ENCODE measurements at regions not wholly inside any gene's neighbourhood (a gene's known extent, or its start where the extent isn't known, plus 50 kb on each side); places are given as distances from the start of the nearest gene placed in this dataset.

DNA sequence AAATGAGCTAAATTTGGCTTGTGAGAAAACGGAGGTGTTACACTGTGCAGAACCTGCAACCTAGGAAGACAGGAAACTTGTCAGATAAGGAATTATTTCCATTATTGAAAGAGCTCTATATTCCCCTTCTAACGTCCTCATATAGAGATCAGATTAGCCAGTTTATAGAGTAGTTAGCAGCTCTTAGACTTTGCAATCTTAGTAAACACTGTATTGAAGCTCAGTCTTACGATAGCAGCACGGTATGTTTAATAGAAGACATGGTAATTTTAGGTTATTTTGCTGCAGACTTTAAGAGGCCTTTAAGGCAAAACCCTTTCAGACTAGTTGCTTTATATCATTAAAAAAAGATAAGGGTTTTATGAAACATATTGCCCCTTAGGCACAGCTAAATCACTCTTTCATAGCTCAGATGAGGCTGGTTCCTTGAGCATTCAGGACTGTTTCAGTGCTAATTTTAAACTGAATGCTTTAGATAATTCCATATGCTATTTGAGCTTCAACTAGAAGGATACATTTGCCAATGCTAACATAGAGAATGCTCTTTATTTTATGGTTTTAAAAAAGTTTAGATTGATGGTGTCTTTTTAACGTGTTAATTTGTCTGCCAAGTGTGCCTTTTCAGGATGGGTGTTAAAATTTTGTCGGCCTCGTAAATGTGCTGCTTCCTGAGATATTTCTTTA is 234.3 kb downstream of the PYDC2 start:
- WGBS, 4 donors: 69 to 81% (median 74%) methylated on average over 7 of the region's 7 CpGs
- no peaks in the 10 kb centered on the region for H3K9me3 ChIP-seq (replicated peaks in 1 of 3)
- intact Hi-C loops (cut with DNase I): no loop called here
- no peak overlapping the region for H3K27ac ChIP-seq
- no peaks in the 10 kb centered on the region for H3K4me1 ChIP-seq (replicated peaks in 1 of 2)
- H3K36me3 ChIP-seq (replicated peaks in 1 of 2): no peaks in the 10 kb centered on the region
- DNase-seq: no peak
- no peak overlapping the region for H3K4me3 ChIP-seq
- TF ChIP-seq POLR2A (IDR thresholded peaks at IDR 0.05): no peak
- TF ChIP-seq, protein P1, sequence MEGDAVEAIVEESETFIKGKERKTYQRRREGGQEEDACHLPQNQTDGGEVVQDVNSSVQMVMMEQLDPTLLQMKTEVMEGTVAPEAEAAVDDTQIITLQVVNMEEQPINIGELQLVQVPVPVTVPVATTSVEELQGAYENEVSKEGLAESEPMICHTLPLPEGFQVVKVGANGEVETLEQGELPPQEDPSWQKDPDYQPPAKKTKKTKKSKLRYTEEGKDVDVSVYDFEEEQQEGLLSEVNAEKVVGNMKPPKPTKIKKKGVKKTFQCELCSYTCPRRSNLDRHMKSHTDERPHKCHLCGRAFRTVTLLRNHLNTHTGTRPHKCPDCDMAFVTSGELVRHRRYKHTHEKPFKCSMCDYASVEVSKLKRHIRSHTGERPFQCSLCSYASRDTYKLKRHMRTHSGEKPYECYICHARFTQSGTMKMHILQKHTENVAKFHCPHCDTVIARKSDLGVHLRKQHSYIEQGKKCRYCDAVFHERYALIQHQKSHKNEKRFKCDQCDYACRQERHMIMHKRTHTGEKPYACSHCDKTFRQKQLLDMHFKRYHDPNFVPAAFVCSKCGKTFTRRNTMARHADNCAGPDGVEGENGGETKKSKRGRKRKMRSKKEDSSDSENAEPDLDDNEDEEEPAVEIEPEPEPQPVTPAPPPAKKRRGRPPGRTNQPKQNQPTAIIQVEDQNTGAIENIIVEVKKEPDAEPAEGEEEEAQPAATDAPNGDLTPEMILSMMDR (IDR thresholded peaks at IDR 0.05): no peak
- H3K27me3 ChIP-seq: no peaks in the 10 kb centered on the region

GRCh38 chr3:191695815-191696153 is 234.8 kb downstream of the PYDC2 start:
- TF ChIP-seq POLR2A (IDR thresholded peaks at IDR 0.05): no peak
- TF ChIP-seq, protein P1 (IDR thresholded peaks at IDR 0.05): no peak

GRCh38 chr3:191696348-191696747 is 235.4 kb downstream of the PYDC2 start:
- Histone ChIP-seq H3K27me3 (no peaks in the 10 kb centered on the region), H3K36me3 (replicated peaks in 1 of 2) (no peaks in the 10 kb centered on the region), H3K4me3 (no peak overlapping the region), H3K9me3 (replicated peaks in 1 of 3) (peaks cover 0 to 6% (median 0%) of the 10 kb centered on the region in 3 donors), H3K4me1 (replicated peaks in 1 of 2) (no peaks in the 10 kb centered on the region), H3K27ac (no peak overlapping the region)
- DNase-seq: no peak
- TF ChIP-seq POLR2A (IDR thresholded peaks at IDR 0.05): no peak
- TF ChIP-seq, protein P1 (IDR thresholded peaks at IDR 0.05): no peak
- intact Hi-C loops (cut with DNase I): no loop called here

More at GRCh38 chr3:191695815-191696153, 234.8 kb downstream of the PYDC2 start:
- no peaks in the 10 kb centered on the region for H3K4me1 ChIP-seq (replicated peaks in 1 of 2)
- intact Hi-C loops (cut with DNase I): no loop called here
- peaks cover 0 to under 1% (median 0%) of the 10 kb centered on the region in 3 donors for H3K9me3 ChIP-seq (replicated peaks in 1 of 3)
- no peaks in the 10 kb centered on the region for H3K27me3 ChIP-seq
- H3K36me3 ChIP-seq (replicated peaks in 1 of 2): no peaks in the 10 kb centered on the region
- H3K27ac ChIP-seq: no peak overlapping the region
- H3K4me3 ChIP-seq: no peak overlapping the region
- DNase-seq: no peak

GRCh38 chr3:191699546-191699945 is 238.6 kb downstream of the PYDC2 start:
- H3K4me1 ChIP-seq (replicated peaks in 1 of 2): no peaks in the 10 kb centered on the region
- no peak for DNase-seq
- no peaks in the 10 kb centered on the region for H3K27me3 ChIP-seq
- H3K27ac ChIP-seq: no peak overlapping the region
- intact Hi-C loops (cut with DNase I): no loop called here
- no peaks in the 10 kb centered on the region for H3K36me3 ChIP-seq (replicated peaks in 1 of 2)
- WGBS, 4 donors: 82 to 87% (median 85%) methylated on average over 1 of the region's 1 CpG
- TF ChIP-seq, protein P1 (IDR thresholded peaks at IDR 0.05): no peak
- TF ChIP-seq POLR2A (IDR thresholded peaks at IDR 0.05): no peak
- peaks cover 0 to 8% (median 0%) of the 10 kb centered on the region in 3 donors for H3K9me3 ChIP-seq (replicated peaks in 1 of 3)
- no peak overlapping the region for H3K4me3 ChIP-seq

Measured in adrenal gland (tissue), 9 donors.